HG02763 (cell line): ENCODE measurements at regions not wholly inside any gene's neighbourhood (a gene's known extent, or its start where the extent isn't known, plus 50 kb on each side); places are given as distances from the start of the nearest gene placed in this dataset.
A peak's percentile ranks its signal among the peaks of the same experiment; 100 is the strongest.

ENCODE experiments used
- ATAC-seq: cut with Tn5 transposase; IDR thresholded peaks from one replicate; pipeline ENCODE4 v1.9.1; 2021; ENCODE audit warnings: mild to moderate bottlenecking, moderate library complexity; ENCODE audit not compliant: unreplicated experiment

- ATAC-seq, result no peak
These were observed 253.6 kb upstream of the ANO3 start for GRCh38 chr11:26078231-26078821.

- ATAC-seq, result no peak
These were observed 247.6 kb upstream of the ANO3 start for GRCh38 chr11:26084313-26084712.

- ATAC-seq, result no peak
These were observed 245.9 kb upstream of the ANO3 start for GRCh38 chr11:26086028-26086427.

DNA sequence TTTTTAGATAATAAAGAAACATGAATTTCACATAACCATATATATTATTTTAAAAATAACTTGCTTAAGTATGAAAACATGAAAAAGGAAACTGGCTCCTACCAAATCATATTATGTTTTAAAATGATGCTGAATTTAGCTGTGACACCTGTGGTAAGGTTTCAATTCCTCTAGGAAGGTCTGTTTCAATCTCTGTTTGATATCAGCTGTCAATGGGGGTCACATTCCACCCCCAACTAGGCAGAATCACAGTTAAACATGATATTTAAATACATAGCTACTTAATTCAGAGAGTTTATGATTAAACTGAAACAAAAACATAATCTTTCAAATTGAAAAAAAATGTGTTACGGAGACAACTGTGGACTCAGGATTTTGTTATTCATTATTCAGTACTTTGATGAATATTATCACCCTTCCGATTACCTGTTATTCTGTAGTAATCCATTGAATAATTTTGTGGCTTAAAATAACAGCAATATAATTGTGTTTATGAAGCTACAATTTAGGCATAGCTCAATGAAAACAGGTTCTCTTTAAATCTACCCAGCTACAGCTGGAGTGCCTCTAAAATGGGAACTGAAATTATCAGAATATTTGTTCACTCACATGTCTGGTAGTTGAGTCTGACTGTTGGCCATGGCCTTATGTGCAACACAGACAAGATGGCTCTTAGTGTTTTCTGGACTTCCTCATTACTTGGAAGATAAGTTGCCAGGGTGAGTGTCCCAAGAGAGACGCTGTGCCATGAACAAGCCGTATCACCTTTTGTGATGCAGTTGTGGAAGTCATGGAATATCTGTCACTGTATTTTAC lies 244.6 kb upstream of the ANO3 start:
- peak; percentile 96 for ATAC-seq

- ATAC-seq, result no peak
These were observed 243.5 kb upstream of the ANO3 start for GRCh38 chr11:26088391-26088790.

- no peak for ATAC-seq
These were observed 241.3 kb upstream of the ANO3 start for GRCh38 chr11:26090651-26091050.

DNA sequence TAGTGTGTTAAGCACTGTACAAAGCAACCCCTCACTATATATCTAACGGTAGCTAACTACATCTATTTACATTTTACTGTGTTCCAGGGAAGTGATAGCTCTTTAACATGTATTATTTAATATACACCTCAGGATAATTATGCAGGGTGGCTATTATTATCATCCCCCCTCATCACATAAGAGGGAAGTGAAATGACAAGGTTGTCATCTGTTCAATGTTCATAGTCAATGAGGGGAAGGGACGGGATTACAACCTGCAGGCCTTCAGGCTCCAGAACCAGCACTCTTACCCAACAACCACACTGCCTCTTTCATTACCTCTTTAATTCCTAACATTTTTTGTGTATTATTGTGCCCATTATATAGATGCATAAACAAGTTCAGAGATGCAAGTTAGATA lies 238.7 kb upstream of the ANO3 start:
- ATAC-seq, result no peak

GRCh38 chr11:26095340-26095739 lies 236.6 kb upstream of the ANO3 start:
- ATAC-seq, result no peak

DNA sequence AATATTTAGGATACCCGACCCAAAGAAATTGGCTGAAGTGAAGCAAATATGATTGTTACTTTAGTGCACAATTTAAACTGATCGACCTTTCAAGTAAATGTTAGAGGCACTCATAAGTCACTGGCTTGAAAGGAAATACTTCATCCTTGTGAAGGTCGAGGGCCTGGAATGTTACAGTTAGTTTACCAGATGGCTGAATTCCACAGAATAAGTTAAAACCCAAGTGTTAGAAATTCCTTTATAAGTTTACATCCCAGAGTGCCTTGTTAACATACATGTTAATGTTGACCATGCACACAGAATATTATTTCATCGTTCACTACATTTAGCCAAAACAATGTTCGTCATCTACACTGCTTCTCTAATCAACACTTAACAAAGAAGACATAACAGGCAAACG lies 235.5 kb upstream of the ANO3 start:
- no peak for ATAC-seq

GRCh38 chr11:26102325-26102724 lies 229.6 kb upstream of the ANO3 start:
- no peak for ATAC-seq

- no peak for ATAC-seq
These were observed 226.0 kb upstream of the ANO3 start for GRCh38 chr11:26105762-26106423.

GRCh38 chr11:26106726-26107125 lies 225.2 kb upstream of the ANO3 start:
- ATAC-seq, result no peak

GRCh38 chr11:26109658-26110368 lies 222.1 kb upstream of the ANO3 start:
- no peak for ATAC-seq

- ATAC-seq, result no peak
These were observed 219.7 kb upstream of the ANO3 start for GRCh38 chr11:26112264-26112663.

DNA sequence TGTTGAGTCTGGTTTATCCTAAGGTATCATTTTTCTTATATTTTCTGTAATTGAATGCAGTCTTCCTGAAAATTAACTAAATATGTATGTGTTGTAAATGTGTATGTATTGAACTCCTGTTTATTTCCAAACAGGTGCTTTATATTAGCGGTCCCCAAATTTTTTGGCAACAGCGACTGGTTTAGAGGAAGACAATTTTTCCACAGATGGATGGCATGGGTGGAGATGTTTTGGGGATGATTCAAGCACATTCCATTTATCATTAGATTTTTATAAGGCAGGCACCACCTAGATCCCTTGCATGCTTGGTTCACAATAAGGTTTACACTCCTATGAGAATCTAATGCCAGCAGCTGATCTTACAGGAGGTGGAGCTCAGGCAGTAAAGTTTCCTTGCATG lies 210.5 kb upstream of the ANO3 start:
- ATAC-seq, result no peak

GRCh38 chr11:26126741-26127140 lies 205.2 kb upstream of the ANO3 start:
- ATAC-seq, result no peak

DNA sequence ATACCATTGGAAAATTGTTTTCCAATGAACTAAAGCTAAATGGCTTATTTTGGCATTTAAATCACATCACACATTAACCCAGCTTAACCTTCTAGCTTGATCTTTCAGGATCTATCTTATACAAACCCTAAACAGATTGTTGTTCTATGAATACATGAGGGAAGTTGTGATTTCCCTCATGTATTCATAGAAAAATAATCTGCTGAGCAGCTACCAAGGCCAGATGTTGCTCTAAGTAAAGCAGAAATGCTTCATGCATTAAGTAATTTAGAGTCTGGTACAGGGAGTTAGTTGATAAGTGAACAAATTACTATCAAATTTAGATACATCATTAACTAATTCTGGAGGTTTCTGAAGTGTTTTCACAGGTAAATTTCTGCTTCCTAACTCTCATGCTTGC lies 204.6 kb upstream of the ANO3 start:
- ATAC-seq, result no peak

- no peak for ATAC-seq
These were observed 200.5 kb upstream of the ANO3 start for GRCh38 chr11:26131406-26131805.

GRCh38 chr11:26134053-26134452 lies 197.9 kb upstream of the ANO3 start:
- no peak for ATAC-seq

GRCh38 chr11:26134481-26135355 lies 197.2 kb upstream of the ANO3 start:
- peak; percentile 52 for ATAC-seq

- no peak for ATAC-seq
These were observed 194.3 kb upstream of the ANO3 start for GRCh38 chr11:26137651-26138050.
